Astrocyte (in vitro differentiated cells and primary cell): ENCODE measurements at regions not wholly inside any gene's neighbourhood (a gene's known extent, or its start where the extent isn't known, plus 50 kb on each side); places are given as distances from the start of the nearest gene placed in this dataset.

ENCODE experiments used
- DNase-seq: peaks from one replicate; pipeline ENCODE4 v3.0.0-alpha.2; 2010; ENCODE audit warnings: low read depth
- FAIRE-seq: peaks from 2 replicates; lab custom pipeline; 2011; peaks lifted over from hg19 to GRCh38; lab: Jason Lieb, UNC
- H2AFZ ChIP-seq: 2 replicates; pipeline ENCODE4 v1.6.0; 2012; ENCODE audit warnings: low read depth, low read length, inconsistent platforms
- H3K27ac ChIP-seq: 2 replicates; pipeline ENCODE4 v1.5.1; 2011; ENCODE audit warnings: low read depth, low read length, inconsistent platforms
- H3K27me3 ChIP-seq: 2 replicates; pipeline ENCODE4 v1.6.0; 2011; ENCODE audit warnings: low read length, inconsistent platforms; ENCODE audit not compliant: insufficient read depth
- H3K36me3 ChIP-seq: 2 replicates; pipeline ENCODE4 v1.5.1; 2011; ENCODE audit warnings: low read length, inconsistent platforms; ENCODE audit not compliant: insufficient read depth
- H3K4me1 ChIP-seq: 2 replicates; pipeline ENCODE4 v1.5.1; 2011; ENCODE audit warnings: low read length, inconsistent platforms; ENCODE audit not compliant: insufficient read depth
- H3K4me2 ChIP-seq: 2 replicates; pipeline ENCODE4 v1.6.0; 2012; ENCODE audit warnings: low read length, inconsistent platforms
- H3K4me3 ChIP-seq: 2 replicates; pipeline ENCODE4 v1.5.1; 2011; ENCODE audit warnings: low read depth, mild to moderate bottlenecking, low read length, inconsistent platforms; ENCODE audit not compliant: insufficient read depth
- H3K79me2 ChIP-seq: 2 replicates; pipeline ENCODE4 v1.6.0; 2012; ENCODE audit warnings: mild to moderate bottlenecking, low read length, inconsistent platforms; ENCODE audit not compliant: insufficient read depth
- H3K9ac ChIP-seq: 2 replicates; pipeline ENCODE4 v1.6.0; 2012; ENCODE audit warnings: mild to moderate bottlenecking, low read length, inconsistent platforms
- H3K9me3 ChIP-seq: 2 replicates; pipeline ENCODE4 v1.5.1; 2012; ENCODE audit warnings: low read depth, mild to moderate bottlenecking, low read length, inconsistent platforms; ENCODE audit not compliant: insufficient read depth
- H4K20me1 ChIP-seq: 2 replicates; pipeline ENCODE4 v1.6.0; 2012; ENCODE audit warnings: low read length, inconsistent platforms; ENCODE audit not compliant: insufficient read depth
- H3K27ac Mint-ChIP-seq: one replicate; pipeline ENCODE4 v1.8.0; 2021; ENCODE audit warnings: mild to moderate bottlenecking, mixed read lengths; ENCODE audit not compliant: unreplicated experiment
- H3K27me3 Mint-ChIP-seq: one replicate; pipeline ENCODE4 v1.8.0; 2021; ENCODE audit warnings: low read depth, mixed read lengths; ENCODE audit not compliant: unreplicated experiment
- H3K36me3 Mint-ChIP-seq: one replicate; pipeline ENCODE4 v1.8.0; 2021; ENCODE audit warnings: low read depth, mixed read lengths; ENCODE audit not compliant: unreplicated experiment
- H3K4me1 Mint-ChIP-seq: one replicate; pipeline ENCODE4 v1.8.0; 2021; ENCODE audit warnings: low read depth, mixed read lengths; ENCODE audit not compliant: unreplicated experiment
- H3K4me3 Mint-ChIP-seq: one replicate; pipeline ENCODE4 v1.8.0; 2021; ENCODE audit warnings: mild to moderate bottlenecking, moderate library complexity, mixed read lengths; ENCODE audit not compliant: unreplicated experiment
- H3K9me3 Mint-ChIP-seq: one replicate; pipeline ENCODE4 v1.8.0; 2021; ENCODE audit warnings: mild to moderate bottlenecking, mixed read lengths; ENCODE audit not compliant: unreplicated experiment
- EZH2 ChIP-seq: IDR thresholded peaks from 2 replicates; pipeline ENCODE4 v1.6.1; 2012; ENCODE audit warnings: mild to moderate bottlenecking, low read length, inconsistent platforms; ENCODE audit not compliant: insufficient read depth
- TF ChIP-seq, protein P1 (sequence below): IDR thresholded peaks from 2 replicates; pipeline ENCODE4 v1.5.1; 2011; ENCODE audit warnings: low read depth, mild to moderate bottlenecking, inconsistent platforms, low read length, moderate library complexity; ENCODE audit not compliant: insufficient read depth

DNA sequence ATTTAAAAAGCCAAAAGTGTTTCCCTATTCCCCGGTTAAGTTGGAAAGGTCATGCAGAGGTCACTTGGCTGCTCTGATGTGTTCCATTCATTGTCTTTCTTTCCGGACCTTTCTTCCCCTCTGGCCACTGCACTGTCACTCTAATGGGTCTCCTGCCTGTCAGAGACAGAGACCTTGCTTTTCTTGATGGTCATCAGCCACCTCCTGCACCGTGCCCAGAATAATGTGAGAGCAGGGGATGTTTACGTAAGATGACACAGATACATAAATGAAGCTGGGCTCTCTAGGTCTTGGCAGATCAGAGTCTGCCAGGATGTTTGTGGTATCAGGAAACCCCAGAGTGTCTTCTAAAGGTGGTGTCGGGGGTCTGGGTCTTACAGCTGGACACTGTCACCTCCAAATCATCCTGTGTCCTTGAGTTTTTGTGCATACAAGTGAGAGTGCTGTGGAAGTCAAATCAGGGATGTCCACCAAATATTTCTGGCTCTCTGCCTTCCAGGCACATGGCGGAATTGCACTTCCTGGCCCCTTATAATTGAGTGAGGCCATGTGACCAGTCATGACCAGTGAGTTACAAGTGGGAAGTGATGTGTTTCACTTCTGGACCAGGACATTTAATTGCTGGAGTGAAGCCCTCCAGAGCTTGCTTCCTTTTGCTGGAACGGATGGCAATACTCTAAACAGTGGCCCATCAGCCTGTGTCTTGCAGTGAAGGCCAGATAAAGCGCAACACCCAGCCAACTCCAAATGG lies 130.6 kb upstream of the ATP6AP2 start:
- Mint-ChIP-seq H3K27me3 (peaks cover 4% of the 10 kb centered on the region), H3K4me1 (no peaks in the 10 kb centered on the region), H3K27ac (no peak overlapping the region), H3K36me3 (peaks cover 3% of the 10 kb centered on the region), H3K4me3 (no peak overlapping the region), H3K9me3 (no peaks in the 10 kb centered on the region)
- no peak overlapping the region for H2AFZ ChIP-seq
- no peak for DNase-seq
- no peaks in the 10 kb centered on the region for H3K9me3 ChIP-seq
- no peaks in the 10 kb centered on the region for H4K20me1 ChIP-seq
- H3K79me2 ChIP-seq = no peaks in the 10 kb centered on the region
- no peak overlapping the region for H3K4me3 ChIP-seq
- H3K36me3 ChIP-seq = no peaks in the 10 kb centered on the region
- no peak for TF ChIP-seq EZH2
- TF ChIP-seq, protein P1, sequence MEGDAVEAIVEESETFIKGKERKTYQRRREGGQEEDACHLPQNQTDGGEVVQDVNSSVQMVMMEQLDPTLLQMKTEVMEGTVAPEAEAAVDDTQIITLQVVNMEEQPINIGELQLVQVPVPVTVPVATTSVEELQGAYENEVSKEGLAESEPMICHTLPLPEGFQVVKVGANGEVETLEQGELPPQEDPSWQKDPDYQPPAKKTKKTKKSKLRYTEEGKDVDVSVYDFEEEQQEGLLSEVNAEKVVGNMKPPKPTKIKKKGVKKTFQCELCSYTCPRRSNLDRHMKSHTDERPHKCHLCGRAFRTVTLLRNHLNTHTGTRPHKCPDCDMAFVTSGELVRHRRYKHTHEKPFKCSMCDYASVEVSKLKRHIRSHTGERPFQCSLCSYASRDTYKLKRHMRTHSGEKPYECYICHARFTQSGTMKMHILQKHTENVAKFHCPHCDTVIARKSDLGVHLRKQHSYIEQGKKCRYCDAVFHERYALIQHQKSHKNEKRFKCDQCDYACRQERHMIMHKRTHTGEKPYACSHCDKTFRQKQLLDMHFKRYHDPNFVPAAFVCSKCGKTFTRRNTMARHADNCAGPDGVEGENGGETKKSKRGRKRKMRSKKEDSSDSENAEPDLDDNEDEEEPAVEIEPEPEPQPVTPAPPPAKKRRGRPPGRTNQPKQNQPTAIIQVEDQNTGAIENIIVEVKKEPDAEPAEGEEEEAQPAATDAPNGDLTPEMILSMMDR = no peak
- no peak overlapping the region for H3K9ac ChIP-seq
- H3K4me2 ChIP-seq = no peak overlapping the region
- H3K27ac ChIP-seq = no peak overlapping the region
- no peaks in the 10 kb centered on the region for H3K4me1 ChIP-seq
- peak; percentile 54 for FAIRE-seq
- H3K27me3 ChIP-seq = no peaks in the 10 kb centered on the region

DNA sequence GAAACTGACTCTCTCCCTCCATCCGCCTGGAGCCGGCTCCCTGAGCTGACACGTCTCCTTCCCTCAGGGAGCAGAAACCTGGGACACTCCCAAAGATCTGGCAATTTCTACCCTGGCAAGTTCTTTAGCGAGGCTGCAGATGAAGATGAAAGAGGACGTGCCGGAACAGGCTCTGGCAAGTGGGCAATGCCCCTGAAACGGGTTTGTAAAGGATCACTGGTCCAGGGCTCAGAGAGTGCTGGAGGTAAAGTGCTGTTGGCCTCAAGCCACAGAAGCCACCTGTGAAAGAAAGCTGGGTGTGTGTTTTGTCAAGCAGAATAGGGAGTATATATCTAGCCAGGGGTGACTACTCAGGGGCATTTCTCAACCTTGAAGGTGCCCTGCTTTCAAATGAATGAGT lies 131.4 kb upstream of the ATP6AP2 start:
- DNase-seq (no peak), FAIRE-seq (no peak)
- H3K36me3 Mint-ChIP-seq = peaks cover 3% of the 10 kb centered on the region
- H3K9me3 ChIP-seq = no peaks in the 10 kb centered on the region
- no peak for TF ChIP-seq EZH2
- TF ChIP-seq, protein P1 = no peak
- no peaks in the 10 kb centered on the region for H3K79me2 ChIP-seq
- no peaks in the 10 kb centered on the region for H3K9me3 Mint-ChIP-seq
- no peak overlapping the region for H3K4me3 ChIP-seq
- no peak overlapping the region for H3K9ac ChIP-seq
- no peaks in the 10 kb centered on the region for H3K27me3 ChIP-seq
- no peak overlapping the region for H3K27ac ChIP-seq
- H3K4me3 Mint-ChIP-seq = no peak overlapping the region
- no peaks in the 10 kb centered on the region for H3K36me3 ChIP-seq
- no peaks in the 10 kb centered on the region for H4K20me1 ChIP-seq
- H3K4me1 Mint-ChIP-seq = no peaks in the 10 kb centered on the region
- no peaks in the 10 kb centered on the region for H3K4me1 ChIP-seq
- H3K27ac Mint-ChIP-seq = no peak overlapping the region
- H3K4me2 ChIP-seq = no peak overlapping the region
- H3K27me3 Mint-ChIP-seq = peaks cover 4% of the 10 kb centered on the region
- H2AFZ ChIP-seq = no peak overlapping the region

DNA sequence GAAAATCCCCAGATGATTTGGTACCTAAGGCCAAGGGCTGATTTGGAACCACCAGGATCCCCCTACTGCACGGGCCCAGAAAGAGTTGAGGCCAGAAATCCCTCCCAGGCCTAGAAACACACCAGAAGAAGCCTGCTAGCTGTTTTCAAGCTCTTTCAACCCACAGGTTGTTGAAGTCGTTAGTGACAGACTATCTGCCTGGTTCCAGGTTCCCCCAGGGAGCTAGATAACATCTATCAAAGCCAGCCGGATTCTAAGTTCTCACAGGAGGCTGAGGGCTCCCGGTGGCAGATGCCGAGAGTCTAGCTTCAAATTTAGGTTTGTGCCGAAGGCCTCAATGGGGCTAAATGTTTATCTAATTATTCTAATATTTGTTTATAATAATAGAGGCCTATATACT lies 132.0 kb upstream of the ATP6AP2 start:
- Mint-ChIP-seq H3K4me3 (no peak overlapping the region), H3K27ac (no peak overlapping the region), H3K27me3 (peaks cover 4% of the 10 kb centered on the region), H3K4me1 (no peaks in the 10 kb centered on the region), H3K36me3 (peaks cover 3% of the 10 kb centered on the region), H3K9me3 (no peaks in the 10 kb centered on the region)
- Histone ChIP-seq H3K79me2 (no peaks in the 10 kb centered on the region), H3K9ac (no peak overlapping the region), H3K36me3 (no peaks in the 10 kb centered on the region), H3K27me3 (no peaks in the 10 kb centered on the region), H2AFZ (no peak overlapping the region), H3K27ac (no peak overlapping the region), H3K4me3 (no peak overlapping the region), H3K4me2 (no peak overlapping the region), H4K20me1 (no peaks in the 10 kb centered on the region), H3K9me3 (no peaks in the 10 kb centered on the region), H3K4me1 (no peaks in the 10 kb centered on the region)
- DNase-seq (no peak), FAIRE-seq (no peak)
- TF ChIP-seq, protein P1 = no peak
- TF ChIP-seq EZH2 = no peak
